ENCODE measurements at regions not wholly inside any gene's neighbourhood (a gene's known extent, or its start where the extent isn't known, plus 50 kb on each side); places are given as distances from the start of the nearest gene placed in this dataset.

- no peak for DNase-seq
Observed at GRCh38 chr9:81162361-81162760, 527.0 kb downstream of the TLE1 start.

- no peak for DNase-seq
Observed at GRCh38 chr9:81156381-81156780, 533.0 kb downstream of the TLE1 start.

- no peak for DNase-seq
Observed at GRCh38 chr9:81150016-81150625, 539.2 kb downstream of the TLE1 start.

- DNase-seq = no peak
Observed at GRCh38 chr9:81146684-81147337, 542.5 kb downstream of the TLE1 start.

- no peak for DNase-seq
Observed at GRCh38 chr9:81146241-81146640, 543.1 kb downstream of the TLE1 start.

GRCh38 chr9:81145331-81145963, 543.9 kb downstream of the TLE1 start:
- no peak for DNase-seq

- no peak for DNase-seq
Observed at GRCh38 chr9:81141961-81142360, 547.4 kb downstream of the TLE1 start.

GRCh38 chr9:81137976-81138568, 551.3 kb downstream of the TLE1 start:
- no peak for DNase-seq

GRCh38 chr9:81132796-81133195, 556.6 kb downstream of the TLE1 start:
- DNase-seq = no peak

- no peak for DNase-seq
Observed at GRCh38 chr9:81132318-81132717, 557.0 kb downstream of the TLE1 start.

- DNase-seq = no peak
Observed at GRCh38 chr9:81128701-81129100, 560.6 kb downstream of the TLE1 start.

GRCh38 chr9:81125446-81126092, 563.8 kb downstream of the TLE1 start:
- no peak for DNase-seq

- DNase-seq = no peak
Observed at GRCh38 chr9:81123526-81123925, 565.8 kb downstream of the TLE1 start.

GRCh38 chr9:81122749-81123148, 566.6 kb downstream of the TLE1 start:
- DNase-seq = no peak

GRCh38 chr9:81119591-81119990, 569.8 kb downstream of the TLE1 start:
- DNase-seq = no peak

GRCh38 chr9:81118416-81118815, 570.9 kb downstream of the TLE1 start:
- no peak for DNase-seq

- no peak for DNase-seq
Observed at GRCh38 chr9:81116340-81117137, 572.8 kb downstream of the TLE1 start.

- no peak for DNase-seq
Observed at GRCh38 chr9:81113453-81114124, 575.8 kb downstream of the TLE1 start.

GRCh38 chr9:81112627-81113452, 576.5 kb downstream of the TLE1 start:
- DNase-seq = no peak

GRCh38 chr9:81108821-81109220, 580.5 kb downstream of the TLE1 start:
- DNase-seq = no peak

- DNase-seq = no peak
Observed at GRCh38 chr9:81108391-81108790, 581.0 kb downstream of the TLE1 start.
